IPS-15b (cell line): ENCODE measurements at regions not wholly inside any gene's neighbourhood (a gene's known extent, or its start where the extent isn't known, plus 50 kb on each side); places are given as distances from the start of the nearest gene placed in this dataset.
"Not testable (repeated sequence)": the region's sequence is repeated elsewhere in the genome, so short reads cannot be mapped to it uniquely, and the experiment has no call there.

Experiments
- H3K27me3 ChIP-seq: one replicate; pipeline ENCODE4 v1.6.1; 2013; ENCODE audit warnings: low read length; ENCODE audit not compliant: control insufficient read depth, insufficient read depth
- H3K36me3 ChIP-seq: one replicate; pipeline ENCODE4 v1.6.1; 2013; ENCODE audit warnings: low read length; ENCODE audit not compliant: control insufficient read depth, insufficient read depth
- H3K4me1 ChIP-seq: one replicate; pipeline ENCODE4 v1.6.1; 2013; ENCODE audit warnings: mild to moderate bottlenecking, low read length; ENCODE audit not compliant: control insufficient read depth, insufficient read depth
- H3K4me3 ChIP-seq: one replicate; pipeline ENCODE4 v1.5.1; 2013; ENCODE audit warnings: low read depth, low read length
- H3K9ac ChIP-seq: one replicate; pipeline ENCODE4 v1.6.1; 2013; ENCODE audit warnings: low read depth, mild to moderate bottlenecking, low read length
- H3K9me3 ChIP-seq: one replicate; pipeline ENCODE4 v1.6.1; 2013; ENCODE audit warnings: mild to moderate bottlenecking, low read length; ENCODE audit not compliant: control insufficient read depth, insufficient read depth

DNA sequence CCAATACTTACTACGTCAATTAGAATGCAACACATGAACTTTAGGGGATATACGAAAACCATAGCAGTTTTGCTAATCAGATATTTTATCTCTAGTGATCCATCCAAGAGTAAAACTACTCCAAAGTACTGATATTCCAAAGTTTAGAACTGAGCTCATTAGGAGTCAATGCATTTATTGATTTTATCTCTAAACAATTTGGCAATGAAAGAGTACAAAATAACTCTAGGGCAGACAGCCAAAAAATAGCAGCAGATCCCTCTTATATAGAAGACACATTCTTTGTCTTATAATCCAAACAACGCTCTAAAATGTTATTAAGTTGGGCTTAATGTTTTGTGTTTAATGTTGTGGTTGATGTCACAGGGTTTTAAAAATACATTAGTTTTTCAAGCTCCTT, 923.9 kb upstream of the MAN1A1 start:
- H3K4me1 ChIP-seq, result no peaks in the 10 kb centered on the region
- H3K9ac ChIP-seq, result no peak overlapping the region
- no peaks in the 10 kb centered on the region for H3K27me3 ChIP-seq
- no peak overlapping the region for H3K4me3 ChIP-seq
- H3K36me3 ChIP-seq, result no peaks in the 10 kb centered on the region
- H3K9me3 ChIP-seq, result no peaks in the 10 kb centered on the region

DNA sequence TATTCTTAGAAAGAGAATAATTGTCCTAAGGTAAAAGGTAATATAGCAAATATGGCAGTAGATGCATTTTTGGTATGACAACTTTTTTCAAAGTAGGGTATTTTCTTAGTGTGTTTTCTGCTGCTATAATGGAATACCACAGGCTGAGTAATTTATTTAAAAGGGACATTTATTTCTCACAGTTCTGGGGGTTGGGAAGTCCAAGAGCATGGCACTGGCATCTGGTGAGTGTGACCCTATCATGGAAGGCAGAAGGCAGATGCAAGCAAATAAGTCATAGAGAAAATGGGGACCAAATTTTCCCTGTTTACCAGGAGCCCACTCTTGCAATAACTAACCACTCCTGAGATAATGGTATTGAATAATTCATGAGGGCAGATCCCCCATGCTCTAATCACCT, 922.5 kb upstream of the MAN1A1 start:
- H3K27me3 ChIP-seq, result no peaks in the 10 kb centered on the region

DNA sequence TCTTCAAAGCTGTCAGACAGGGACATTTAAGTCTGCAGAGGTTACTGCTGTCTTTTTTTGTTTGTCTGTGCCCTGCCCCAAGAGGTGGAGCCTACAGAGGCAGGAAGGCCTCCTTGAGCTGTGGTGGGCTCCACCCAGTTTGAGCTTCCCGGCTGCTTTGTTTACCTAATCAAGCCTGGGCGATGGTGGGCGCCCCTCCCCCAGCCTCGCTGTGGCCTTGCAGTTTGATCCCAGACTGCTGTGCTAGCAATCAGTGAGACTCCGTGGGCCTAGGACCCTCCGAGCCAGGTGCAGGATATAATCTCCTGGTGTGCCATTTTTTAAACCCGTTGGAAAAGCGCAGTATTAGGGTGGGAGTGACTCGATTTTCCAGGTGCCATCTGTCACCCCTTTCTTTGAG, 918.7 kb upstream of the MAN1A1 start:
- H3K27me3 ChIP-seq, H3K9ac ChIP-seq, H3K9me3 ChIP-seq, H3K36me3 ChIP-seq, H3K4me3 ChIP-seq, H3K4me1 ChIP-seq: not testable (repeated sequence)

More for the DNA sequence above, 922.5 kb upstream of the MAN1A1 start:
- Histone ChIP-seq H3K4me3 (no peak overlapping the region), H3K9me3 (no peaks in the 10 kb centered on the region), H3K36me3 (no peaks in the 10 kb centered on the region), H3K4me1 (no peaks in the 10 kb centered on the region), H3K9ac (no peak overlapping the region)

DNA sequence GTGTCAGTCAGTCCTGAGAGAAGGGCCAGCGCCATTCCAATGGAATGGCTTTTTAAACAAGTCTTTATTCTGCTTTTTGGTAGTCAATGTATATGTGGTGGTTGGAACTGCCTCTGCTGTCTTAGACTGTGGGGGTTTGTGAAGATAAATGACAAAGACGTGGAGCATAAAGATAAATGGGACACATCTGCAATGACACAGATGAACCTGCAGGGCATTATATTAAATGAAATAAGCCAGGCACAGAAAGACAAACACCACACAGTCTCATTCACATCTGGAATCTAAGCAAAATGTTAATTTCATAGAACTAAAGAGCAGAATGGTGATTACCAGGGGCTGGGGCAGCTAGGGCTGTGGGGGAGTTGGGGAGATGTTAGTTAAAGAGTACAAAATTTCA, 912.8 kb upstream of the MAN1A1 start:
- Histone ChIP-seq H3K4me3 (no peak overlapping the region), H3K9me3 (no peaks in the 10 kb centered on the region), H3K4me1 (no peaks in the 10 kb centered on the region), H3K27me3 (no peaks in the 10 kb centered on the region), H3K9ac (no peak overlapping the region), H3K36me3 (no peaks in the 10 kb centered on the region)

DNA sequence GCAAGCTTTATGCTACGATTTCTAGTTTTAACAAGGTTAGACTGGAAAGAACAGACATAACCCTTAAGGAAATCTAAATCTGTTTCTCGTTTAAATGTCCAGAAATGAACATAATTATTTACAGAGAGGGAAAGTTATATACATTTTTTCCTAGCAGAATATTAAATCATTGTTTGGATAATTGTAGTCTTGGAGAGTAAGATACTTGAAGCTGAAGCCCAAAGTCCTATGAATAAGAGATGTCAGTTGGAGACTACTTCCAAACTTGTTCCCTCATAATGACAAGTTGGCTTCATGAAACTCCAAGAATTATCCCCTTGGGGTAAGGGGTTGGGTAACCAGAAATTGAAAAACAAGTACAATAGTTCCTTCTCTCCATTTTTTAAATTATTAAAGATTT, 911.1 kb upstream of the MAN1A1 start:
- H3K9ac ChIP-seq, result no peak overlapping the region
- no peak overlapping the region for H3K4me3 ChIP-seq

DNA sequence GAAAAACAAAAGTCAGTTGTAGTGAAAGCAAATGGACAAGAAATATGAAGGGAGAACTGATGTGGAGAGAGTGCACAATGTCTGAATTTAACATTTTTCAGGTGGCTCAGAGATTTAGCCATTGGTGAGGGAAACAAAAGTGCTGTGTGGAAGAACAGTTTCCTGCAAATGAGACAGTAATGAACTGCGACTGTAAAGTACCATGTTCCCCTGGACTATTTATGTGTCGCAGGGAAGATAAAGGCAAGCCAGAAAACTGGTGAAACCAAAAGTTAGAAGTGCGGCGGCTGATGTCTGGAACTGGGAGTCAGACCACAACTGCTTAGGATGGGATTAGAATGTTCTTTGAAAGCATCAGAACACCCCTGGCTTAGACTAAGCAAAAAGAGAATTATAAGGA, 905.1 kb upstream of the MAN1A1 start:
- Histone ChIP-seq H3K27me3 (no peaks in the 10 kb centered on the region), H3K9ac (no peak overlapping the region), H3K36me3 (no peaks in the 10 kb centered on the region), H3K4me1 (no peaks in the 10 kb centered on the region), H3K4me3 (no peak overlapping the region), H3K9me3 (no peaks in the 10 kb centered on the region)

More for the DNA sequence above, 911.1 kb upstream of the MAN1A1 start:
- Histone ChIP-seq H3K27me3 (no peaks in the 10 kb centered on the region), H3K4me1 (no peaks in the 10 kb centered on the region), H3K36me3 (no peaks in the 10 kb centered on the region), H3K9me3 (no peaks in the 10 kb centered on the region)

DNA sequence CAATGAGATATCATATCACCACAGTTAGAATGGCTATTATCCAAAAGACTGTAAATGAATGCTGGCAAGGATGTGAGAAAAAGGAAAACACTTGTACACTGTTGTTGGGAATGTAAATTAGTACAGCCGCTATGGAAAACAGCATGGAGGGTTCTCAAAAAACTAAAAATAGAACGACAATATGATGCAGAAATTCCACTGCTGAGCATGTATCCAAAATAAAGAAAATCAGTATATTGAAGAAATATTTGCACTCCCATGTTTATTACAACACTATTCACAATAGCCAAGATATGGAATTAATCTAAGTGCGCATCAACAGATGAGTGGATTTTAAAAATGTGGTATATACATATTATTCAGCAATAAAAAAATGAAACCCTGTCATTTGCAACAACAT, 898.9 kb upstream of the MAN1A1 start:
- H3K4me1 ChIP-seq, result no peaks in the 10 kb centered on the region
- H3K4me3 ChIP-seq, result no peak overlapping the region
- H3K36me3 ChIP-seq, result no peaks in the 10 kb centered on the region
- H3K9me3 ChIP-seq, result no peaks in the 10 kb centered on the region
- H3K27me3 ChIP-seq, result no peaks in the 10 kb centered on the region
- no peak overlapping the region for H3K9ac ChIP-seq

DNA sequence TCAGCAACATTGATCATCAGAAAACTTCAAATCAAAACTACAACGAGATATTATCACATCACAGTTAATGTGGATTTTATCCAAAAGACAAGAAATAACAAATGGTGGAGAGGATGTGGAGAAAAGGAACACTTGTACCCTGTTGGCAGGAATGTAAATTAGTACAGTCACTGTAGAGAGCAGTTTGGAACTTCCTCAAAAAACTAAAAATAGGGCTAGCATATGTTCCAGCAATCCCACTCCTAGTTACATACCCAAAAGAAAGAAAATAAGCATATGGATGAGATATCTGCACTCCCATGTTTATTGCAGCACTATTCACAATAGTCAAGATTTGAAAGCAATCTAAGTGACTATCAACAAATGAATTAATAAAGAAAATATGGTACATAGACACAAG, 887.7 kb upstream of the MAN1A1 start:
- H3K36me3 ChIP-seq, result no peaks in the 10 kb centered on the region

DNA sequence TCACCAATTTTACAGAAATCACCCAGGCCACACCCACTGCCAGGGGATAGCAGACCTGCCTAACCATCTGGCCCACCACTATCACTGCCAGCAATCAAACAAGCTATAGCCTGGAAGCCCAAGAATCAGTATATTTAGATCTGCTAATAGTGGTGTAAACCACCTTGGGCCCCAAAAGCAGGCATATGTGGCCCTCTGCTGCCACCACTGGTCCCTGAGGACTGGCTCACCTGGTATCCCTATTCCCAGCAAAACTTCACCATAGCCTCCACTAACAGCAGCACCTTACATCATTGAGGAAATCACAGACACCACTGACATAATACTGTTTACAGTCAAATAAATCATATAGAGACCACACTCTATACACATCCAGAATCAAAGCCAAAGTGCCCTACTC, 880.4 kb upstream of the MAN1A1 start:
- no peaks in the 10 kb centered on the region for H3K36me3 ChIP-seq
- no peaks in the 10 kb centered on the region for H3K27me3 ChIP-seq
- no peak overlapping the region for H3K4me3 ChIP-seq
- H3K9ac ChIP-seq, result no peak overlapping the region
- H3K4me1 ChIP-seq, result no peaks in the 10 kb centered on the region
- H3K9me3 ChIP-seq, result no peaks in the 10 kb centered on the region

More for the DNA sequence above, 887.7 kb upstream of the MAN1A1 start:
- Histone ChIP-seq H3K9me3 (no peaks in the 10 kb centered on the region), H3K4me1 (no peaks in the 10 kb centered on the region), H3K9ac (no peak overlapping the region), H3K4me3 (no peak overlapping the region), H3K27me3 (no peaks in the 10 kb centered on the region)

DNA sequence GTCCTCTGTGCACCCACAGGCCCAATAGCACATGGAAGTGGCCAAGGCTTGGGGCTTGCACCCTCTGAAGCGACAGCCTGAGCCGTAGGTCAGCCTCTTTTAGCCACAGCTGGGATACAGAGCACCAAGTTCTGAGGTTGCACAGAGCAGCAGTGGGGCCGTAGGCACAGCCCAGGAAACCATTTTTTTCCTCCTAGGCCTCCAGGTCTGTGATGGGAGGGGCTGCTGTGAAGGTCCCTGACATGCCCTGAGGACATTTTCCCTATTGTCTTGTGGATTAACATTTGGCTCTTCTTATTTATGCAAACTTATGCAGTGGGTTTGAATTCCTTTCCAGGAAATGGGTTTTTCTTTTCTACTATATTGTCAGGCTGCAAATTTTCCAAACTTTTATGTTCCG, 878.7 kb upstream of the MAN1A1 start:
- Histone ChIP-seq H3K36me3 (no peaks in the 10 kb centered on the region), H3K4me1 (no peaks in the 10 kb centered on the region)

DNA sequence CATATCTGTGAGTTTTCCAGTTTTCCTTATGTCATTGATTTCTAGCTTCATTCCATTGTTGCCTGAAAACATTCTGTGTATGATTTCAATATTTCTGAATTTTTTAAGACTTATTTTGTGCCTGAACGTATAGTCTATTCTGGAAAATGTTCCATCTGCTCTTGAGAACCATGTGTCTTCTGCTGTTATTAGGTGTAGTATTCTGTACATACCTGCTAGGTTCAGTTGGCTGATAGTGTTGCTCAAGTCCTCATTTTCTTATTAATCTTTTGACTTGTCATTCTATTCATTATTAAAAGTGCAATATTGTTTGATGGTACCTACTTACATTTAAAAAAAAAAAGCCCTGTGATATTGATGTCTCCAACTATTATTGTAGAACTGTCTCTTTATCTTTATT, 869.8 kb upstream of the MAN1A1 start:
- no peaks in the 10 kb centered on the region for H3K27me3 ChIP-seq
- no peaks in the 10 kb centered on the region for H3K9me3 ChIP-seq
- no peak overlapping the region for H3K4me3 ChIP-seq
- no peaks in the 10 kb centered on the region for H3K36me3 ChIP-seq
- no peaks in the 10 kb centered on the region for H3K4me1 ChIP-seq
- no peak overlapping the region for H3K9ac ChIP-seq

More for the DNA sequence above, 878.7 kb upstream of the MAN1A1 start:
- Histone ChIP-seq H3K27me3 (no peaks in the 10 kb centered on the region), H3K4me3 (no peak overlapping the region), H3K9me3 (no peaks in the 10 kb centered on the region), H3K9ac (no peak overlapping the region)

DNA sequence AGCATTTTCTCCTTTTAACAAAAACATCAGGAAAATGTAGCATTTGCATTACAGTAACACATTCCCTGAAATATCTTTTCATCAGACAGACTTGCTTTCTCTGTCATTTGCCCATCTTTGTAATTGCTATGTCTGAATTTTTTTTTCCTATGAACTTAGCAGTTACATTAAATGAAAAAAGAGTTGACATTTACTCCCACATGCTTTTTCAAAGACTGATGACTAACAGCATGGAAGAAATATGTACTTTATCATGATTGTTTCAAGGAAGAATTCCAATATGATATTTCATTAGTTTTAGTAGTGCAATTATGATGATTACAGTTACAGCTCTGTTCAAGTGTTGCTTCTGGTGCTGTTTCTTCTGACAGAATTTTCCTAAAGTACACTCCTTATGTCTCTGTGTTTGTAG, 864.5 kb upstream of the MAN1A1 start:
- no peak overlapping the region for H3K4me3 ChIP-seq
- no peaks in the 10 kb centered on the region for H3K36me3 ChIP-seq
- H3K4me1 ChIP-seq, result no peaks in the 10 kb centered on the region
- no peak overlapping the region for H3K9ac ChIP-seq
- no peaks in the 10 kb centered on the region for H3K9me3 ChIP-seq
- no peaks in the 10 kb centered on the region for H3K27me3 ChIP-seq
